ENCODE measurements at regions not wholly inside any gene's neighbourhood (a gene's known extent, or its start where the extent isn't known, plus 50 kb on each side); places are given as distances from the start of the nearest gene placed in this dataset.

DNA sequence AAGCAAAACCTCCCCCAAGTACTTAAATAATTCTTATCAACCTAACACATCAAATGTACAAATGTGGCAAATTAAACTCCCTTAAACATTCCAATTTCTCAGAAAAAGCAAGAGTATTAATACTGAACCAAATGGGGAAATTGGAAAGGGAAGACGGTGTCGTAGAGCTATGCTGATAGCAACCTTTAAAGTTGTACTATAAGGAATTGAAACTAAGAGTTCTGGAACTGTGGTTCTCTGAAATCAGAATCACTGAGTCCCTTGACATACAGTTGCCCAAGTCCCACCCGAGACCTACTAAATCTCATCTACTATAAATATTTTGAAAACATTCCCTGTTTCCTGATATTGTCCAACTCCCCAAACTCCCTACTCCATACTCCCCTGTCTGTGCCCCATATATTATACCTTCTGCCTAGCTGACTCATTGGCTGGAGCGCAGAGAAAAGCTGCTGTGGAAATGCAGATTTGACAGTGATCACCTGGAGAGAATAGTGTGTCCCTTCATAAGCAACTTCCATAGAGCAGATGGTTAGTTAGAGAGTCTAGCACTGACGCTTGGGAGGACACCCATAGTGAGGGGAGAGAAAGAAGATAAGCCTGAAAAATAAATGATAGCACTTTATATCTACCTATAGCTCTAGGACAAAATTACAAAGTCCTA, 51.4 kb upstream of the ITM2B start:
- DNase-seq: no peak

DNA sequence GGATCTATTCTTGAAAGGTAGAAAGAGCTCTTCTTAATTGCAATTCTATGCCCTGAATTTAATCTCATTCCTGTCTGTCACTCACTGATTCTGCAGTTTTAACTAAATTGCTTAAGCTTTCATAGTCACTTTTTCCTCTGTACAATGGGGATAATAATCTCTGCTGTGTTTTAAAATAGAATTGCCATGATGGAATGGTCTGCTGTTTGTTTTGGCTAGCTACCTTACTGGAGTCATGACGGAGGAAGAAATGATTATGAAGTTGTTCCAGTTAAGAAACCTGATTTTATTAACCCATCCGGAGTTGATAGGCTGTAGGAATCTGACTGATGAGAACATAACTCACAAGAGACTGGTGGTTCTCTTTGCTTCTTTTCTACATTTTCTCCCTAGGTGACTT, 54.9 kb upstream of the ITM2B start:
- DNase-seq: no peak

DNA sequence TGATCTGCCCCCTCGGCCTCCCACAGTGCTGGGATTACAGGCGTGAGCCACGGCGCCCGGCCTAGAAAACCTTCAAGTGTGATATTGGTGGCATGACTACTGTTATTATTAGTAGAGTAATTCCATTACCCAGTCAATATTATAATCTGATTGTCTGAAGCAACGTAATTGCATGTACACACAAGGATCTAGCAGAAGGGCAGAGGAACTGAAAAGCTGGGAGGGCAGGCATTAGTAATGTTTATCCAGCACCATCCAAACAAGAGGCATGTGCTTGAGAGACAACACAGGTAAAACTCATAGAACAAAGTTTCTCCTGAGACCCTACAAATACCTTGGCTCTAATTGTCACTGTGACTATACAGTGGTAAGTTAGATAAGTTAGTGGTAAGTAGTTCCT, 56.2 kb upstream of the ITM2B start:
- no peak for DNase-seq

DNA sequence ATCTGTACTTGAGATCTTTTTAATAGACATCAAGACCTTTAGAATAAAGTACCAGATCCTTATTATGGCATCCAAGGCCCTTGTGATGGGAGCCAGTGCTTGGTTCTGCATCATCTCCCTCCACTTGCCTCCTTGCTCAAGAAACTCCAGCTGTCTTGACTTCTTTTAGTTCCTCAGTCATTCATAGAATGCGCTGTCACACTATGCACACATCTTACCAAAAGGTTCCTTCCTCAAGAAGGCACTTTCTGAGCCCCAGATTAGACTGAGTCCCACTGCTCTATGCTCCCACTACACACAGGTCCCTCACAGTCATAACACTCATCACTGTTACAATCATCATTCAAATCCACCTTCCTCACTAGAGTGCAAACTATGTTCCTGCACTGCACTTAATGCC, 57.8 kb upstream of the ITM2B start:
- DNase-seq: no peak

GRCh38 chr13:48167866-48168265, 65.1 kb upstream of the ITM2B start:
- no peak for DNase-seq

DNA sequence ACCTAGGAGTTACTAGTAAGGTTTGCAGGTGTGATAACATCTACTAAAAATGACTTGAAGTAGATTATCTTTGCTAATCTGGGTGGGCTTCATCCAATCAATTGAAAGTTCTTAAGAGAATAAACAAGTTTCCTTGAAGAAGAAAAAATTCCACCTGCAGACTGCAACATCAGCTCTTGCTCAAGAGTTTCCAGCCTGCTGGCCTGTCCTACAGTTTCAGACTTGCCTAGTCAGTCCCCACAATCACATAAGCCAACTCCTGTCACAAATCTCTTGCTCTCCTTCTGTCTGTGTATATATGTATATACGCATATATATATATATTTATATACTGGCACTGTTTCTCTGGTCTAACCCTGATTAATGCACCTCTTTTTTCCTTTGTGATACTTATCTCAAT, 67.3 kb upstream of the ITM2B start:
- no peak for DNase-seq

GRCh38 chr13:48165063-48165462, 67.9 kb upstream of the ITM2B start:
- DNase-seq: no peak

- no peak for DNase-seq
These were observed 68.2 kb upstream of the MED4 start for GRCh38 chr13:48163061-48163460.

DNA sequence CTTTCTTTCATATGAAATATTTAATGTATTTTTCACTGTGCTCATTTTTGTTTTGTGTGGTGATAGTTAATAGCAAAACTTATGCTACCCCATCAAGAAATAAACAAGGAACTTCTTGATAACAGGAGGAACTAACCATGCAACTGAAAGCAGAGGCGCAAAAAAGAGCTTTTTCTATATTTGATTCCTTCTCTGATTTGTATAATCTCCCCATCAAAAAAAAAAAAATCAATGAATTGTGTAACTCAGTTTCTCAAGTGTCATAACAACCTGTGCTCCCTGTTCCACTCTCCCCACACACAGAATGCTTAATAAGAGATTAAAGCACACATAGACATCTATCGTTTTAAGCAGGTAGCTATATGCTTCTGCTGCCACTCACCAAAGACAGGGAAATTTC, 67.3 kb upstream of the MED4 start:
- DNase-seq: no peak

GRCh38 chr13:48161530-48162179, 66.8 kb upstream of the MED4 start:
- no peak for DNase-seq

- no peak for DNase-seq
These were observed 65.8 kb upstream of the MED4 start for GRCh38 chr13:48160606-48161278.

GRCh38 chr13:48159826-48160225, 64.9 kb upstream of the MED4 start:
- DNase-seq: no peak

DNA sequence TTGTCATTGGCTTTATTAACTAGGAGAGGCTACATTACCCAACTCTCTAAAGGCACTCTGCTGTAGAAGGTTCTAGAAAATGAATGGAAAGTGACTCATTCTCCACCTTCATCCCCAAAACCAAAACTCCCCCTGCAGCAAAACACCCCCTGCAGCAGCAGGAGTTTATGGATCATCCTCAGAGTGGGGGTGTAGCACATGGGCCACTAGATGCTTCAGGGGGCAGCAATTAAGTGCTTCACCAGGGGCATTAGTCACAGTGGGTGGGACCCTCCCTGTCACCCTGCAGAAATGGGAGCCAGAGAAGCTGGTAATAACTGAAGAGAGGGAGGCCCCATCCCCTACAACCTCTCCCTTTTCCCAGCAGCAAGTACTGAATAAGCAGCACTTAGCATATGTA, 64.5 kb upstream of the MED4 start:
- DNase-seq: no peak

- no peak for DNase-seq
These were observed 64.0 kb upstream of the MED4 start for GRCh38 chr13:48158915-48159314.

DNA sequence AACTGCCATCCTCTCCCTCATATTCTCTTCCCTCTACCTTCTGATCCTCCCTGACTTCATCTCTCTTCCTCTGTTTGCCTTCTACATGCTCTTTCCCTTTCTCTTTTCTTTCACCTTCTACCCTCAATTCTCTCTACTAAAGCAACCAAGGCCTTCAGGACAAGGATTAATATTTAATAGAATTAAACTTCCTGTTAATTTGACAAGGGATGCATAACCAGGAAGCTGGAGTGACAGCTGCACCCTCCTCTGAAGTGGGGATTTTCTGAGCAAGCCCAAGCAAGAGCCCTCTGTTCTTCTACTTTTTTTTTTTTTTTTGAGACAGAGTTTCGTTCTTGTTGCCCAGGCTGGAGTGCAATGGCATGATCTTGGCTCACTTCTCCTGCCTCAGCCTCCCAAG, 63.4 kb upstream of the MED4 start:
- no peak for DNase-seq

GRCh38 chr13:48156466-48156865, 61.6 kb upstream of the MED4 start:
- DNase-seq: peak; percentile 78

DNA sequence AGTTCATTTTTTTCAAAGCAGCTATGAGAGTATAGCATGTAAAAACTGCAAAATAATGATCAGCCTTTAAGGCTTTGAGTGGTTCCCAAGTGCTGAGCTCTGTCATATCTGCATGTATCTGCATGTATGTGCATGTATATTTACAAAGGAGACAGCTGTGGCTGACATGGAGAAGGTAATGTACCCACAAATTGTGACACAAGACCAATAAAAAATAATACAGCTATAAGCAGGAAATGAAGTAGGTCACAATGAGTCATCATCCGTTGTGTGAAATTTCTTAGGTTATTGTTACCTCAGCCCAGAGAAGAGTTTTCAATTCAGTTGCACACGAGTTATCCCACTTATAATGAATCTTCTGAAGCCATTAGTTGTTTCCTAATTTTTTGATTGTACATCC, 60.9 kb upstream of the MED4 start:
- DNase-seq: no peak

DNA sequence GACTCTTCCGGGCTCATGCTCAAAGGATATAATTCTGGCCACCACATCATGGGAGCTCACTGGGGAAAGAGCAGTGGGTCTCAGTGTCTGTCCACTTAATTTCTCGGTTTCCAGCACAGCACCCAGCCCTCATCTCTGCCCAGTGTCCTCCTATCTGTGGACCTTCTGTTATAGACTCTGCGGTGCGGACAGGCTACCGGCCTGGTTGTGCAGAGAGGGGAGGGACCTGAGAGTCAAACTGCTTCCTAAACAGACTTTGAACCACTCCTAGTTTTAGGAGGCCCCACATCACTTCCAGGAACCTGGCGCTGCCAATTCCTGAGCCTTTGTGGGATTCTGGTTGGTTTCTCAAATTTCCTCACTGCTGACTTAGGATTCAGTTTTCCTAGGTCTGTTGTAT, 59.8 kb upstream of the MED4 start:
- DNase-seq: no peak

DNA sequence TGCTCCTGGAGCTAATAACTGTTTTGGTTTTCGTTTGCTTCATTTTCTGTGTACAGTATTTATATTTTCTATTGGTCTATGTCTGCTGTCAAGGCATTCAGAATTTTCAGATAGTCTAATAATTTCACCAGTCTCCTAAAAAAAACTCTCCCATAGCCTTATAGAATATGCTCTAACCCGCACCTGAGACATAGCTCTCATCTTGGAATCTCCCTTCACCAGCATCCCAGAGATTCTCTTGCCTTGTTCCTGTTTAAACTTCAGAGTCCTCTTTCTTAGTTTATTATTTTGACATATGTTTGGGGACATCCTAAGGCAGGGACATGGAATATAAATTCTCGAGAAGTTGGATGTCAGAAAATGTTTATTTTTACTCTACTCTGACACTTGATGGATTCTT, 58.3 kb upstream of the MED4 start:
- DNase-seq: no peak

- no peak for DNase-seq
These were observed 56.7 kb upstream of the MED4 start for GRCh38 chr13:48151363-48152161.

- no peak for DNase-seq
These were observed 53.5 kb upstream of the MED4 start for GRCh38 chr13:48148454-48148853.

GRCh38 chr13:48146636-48147035, 51.7 kb upstream of the MED4 start:
- DNase-seq: no peak

GRCh38 chr13:48146122-48146521, 51.2 kb upstream of the MED4 start:
- no peak for DNase-seq
